ENCODE measurements at regions not wholly inside any gene's neighbourhood (a gene's known extent, or its start where the extent isn't known, plus 50 kb on each side); places are given as distances from the start of the nearest gene placed in this dataset.
A peak's percentile ranks its signal among the peaks of the same experiment; 100 is the strongest.

GRCh38 chr9:118606668-118607067 is 762.6 kb downstream of the BRINP1 start:
- FAIRE-seq = no peak
- H3K4me3 ChIP-seq = no peak overlapping the region
- WGBS (ENCODE audit: missing lambda C conversion rate) = 79% methylated on average over 2 of the region's 2 CpGs
- H3K27ac ChIP-seq = no peak overlapping the region
- TF ChIP-seq NR3C1 (IDR thresholded peaks at IDR 0.05) (no peak), ELK1 (IDR thresholded peaks at IDR 0.05; ENCODE audit: low read depth, low read length) (no peak), ZSCAN20 (CRISPR knock-in tag; IDR thresholded peaks at IDR 0.05) (no peak), ESRRA (IDR thresholded peaks at IDR 0.05; ENCODE audit: borderline replicate concordance, low read length) (no peak), CBX2 (IDR thresholded peaks at IDR 0.05; ENCODE audit: borderline replicate concordance, low read depth) (no peak), POLR2A (IDR thresholded peaks at IDR 0.05; ENCODE audit: low read length) (no peak), MAFK (IDR thresholded peaks at IDR 0.05; ENCODE audit: partially characterized antibody) (peak; percentile 95)
- ATAC-seq = no peak
- ChIA-PET CTCF (interaction anchor here (1.0 to 1.6 kb wide), 2 partner anchors 11 to 39 kb away, joined by 4 to 5 read pairs; no protein-coding TSS in a partner anchor), POLR2A (no interaction called here)
- H3K9me3 ChIP-seq = no peaks in the 10 kb centered on the region; the same call in 2 of the 3 replicates
- H3K4me2 ChIP-seq = no peak overlapping the region
- no peak for DNase-seq (ENCODE audit: low read depth in 1 of 2, low spot score in 1 of 2)
- H3K4me1 ChIP-seq = peaks cover 33% of the 10 kb centered on the region

GRCh38 chr9:118609355-118610044 is 759.7 kb downstream of the BRINP1 start:
- H3K4me2 ChIP-seq = peak overlapping the region; percentile 52
- POLR2A ChIA-PET = no interaction called here
- H3K9me3 ChIP-seq = no peaks in the 10 kb centered on the region; the same call in 2 of the 3 replicates
- WGBS (ENCODE audit: missing lambda C conversion rate) = 12% methylated on average over 3 of the region's 3 CpGs
- H3K4me3 ChIP-seq = no peak overlapping the region
- CTCF ChIA-PET = no interaction called here
- DNase-seq (ENCODE audit: low read depth in 1 of 2, low spot score in 1 of 2) = peak; percentile 18 to 70
- peak; percentile 83 to 86 for ATAC-seq
- FAIRE-seq = peak; percentile 77
- peaks cover 25% of the 10 kb centered on the region for H3K4me1 ChIP-seq
- TF ChIP-seq GATA3 (IDR thresholded peaks at IDR 0.05; ENCODE audit: borderline replicate concordance) = peak; percentile 33; the same call in 1 of the 2 replicates
- no peak for TF ChIP-seq POLR2A (IDR thresholded peaks at IDR 0.05; ENCODE audit: low read length)
- no peak for TF ChIP-seq SMC3 (IDR thresholded peaks at IDR 0.05)
- TF ChIP-seq JUNB (IDR thresholded peaks at IDR 0.05) = peak; percentile 69
- peak; percentile 45; the same call in 1 of the 2 replicates for TF ChIP-seq FOSL2 (IDR thresholded peaks at IDR 0.05)
- TF ChIP-seq FOSL2 (CRISPR knock-in tag; IDR thresholded peaks at IDR 0.05) = peak; percentile 87
- TF ChIP-seq MAX (IDR thresholded peaks at IDR 0.05) = peak; percentile 49; the same call in 1 of the 2 replicates
- TF ChIP-seq FOXS1 (CRISPR knock-in tag; IDR thresholded peaks at IDR 0.05) = peak; percentile 64; the same call in 1 of the 2 replicates
- 0 out of 2 replicates have a peak, but pooled peaks have one; percentile 33 for TF ChIP-seq HOXA7 (CRISPR knock-in tag; IDR thresholded peaks at IDR 0.05)
- peak; percentile 72; the same call in 1 of the 2 replicates for TF ChIP-seq HOXB5 (CRISPR knock-in tag; IDR thresholded peaks at IDR 0.05)
- peak; percentile 69 for TF ChIP-seq NFE2L2 (conservative IDR thresholded peaks at IDR 0.05; ENCODE audit: low read length)
- peak; percentile 35; the same call in 1 of the 2 replicates for TF ChIP-seq FOSB (CRISPR knock-in tag; IDR thresholded peaks at IDR 0.05)
- TF ChIP-seq ELK1 (IDR thresholded peaks at IDR 0.05; ENCODE audit: low read depth, low read length) = no peak
- no peak for TF ChIP-seq REST (IDR thresholded peaks at IDR 0.05)
- TF ChIP-seq EHF (CRISPR knock-in tag; IDR thresholded peaks at IDR 0.05) = 0 out of 2 replicates have a peak, but pooled peaks have one; percentile 54
- peak in 1 of 2 experiments; percentile 59; a peak in 2 of 4 replicates for TF ChIP-seq CEBPB (IDR thresholded peaks at IDR 0.05)
- peak; percentile 97 for TF ChIP-seq MAFK (IDR thresholded peaks at IDR 0.05; ENCODE audit: partially characterized antibody)
- TF ChIP-seq RAD21 (conservative IDR thresholded peaks at IDR 0.05 in 1 of 2, IDR thresholded peaks at IDR 0.05 in 1 of 2) = no peak
- TF ChIP-seq ATOH8 (CRISPR knock-in tag; IDR thresholded peaks at IDR 0.05; ENCODE audit: low read depth) = peak; percentile 51; the same call in 1 of the 2 replicates
- H3K27ac ChIP-seq = peak overlapping the region; percentile 72 to 85

Measured in A549 (cell line).